ENCODE measurements at regions not wholly inside any gene's neighbourhood (a gene's known extent, or its start where the extent isn't known, plus 50 kb on each side); places are given as distances from the start of the nearest gene placed in this dataset.
"Not testable (repeated sequence)": the region's sequence is repeated elsewhere in the genome, so short reads cannot be mapped to it uniquely, and the experiment has no call there.

- TF ChIP-seq CTCF (IDR thresholded peaks at IDR 0.05) = no peak
- no peaks in the 10 kb centered on the region for H3K36me3 ChIP-seq
- DNase-seq = no peak
- H3K4me3 ChIP-seq = no peak overlapping the region
- intact Hi-C loops (cut with DNase I; ENCODE audit: low total_unique reads) = no loop called here
- peaks cover 0 to 13% (median 2%) of the 10 kb centered on the region in 4 donors for H3K4me1 ChIP-seq
- H3K27ac ChIP-seq = no peak overlapping the region
- H3K27me3 ChIP-seq = no peaks in the 10 kb centered on the region
- H3K9me3 ChIP-seq = peaks cover 0 to 4% (median 0%) of the 10 kb centered on the region in 3 donors
Observed at GRCh38 chr18:68176901-68177300, 538.0 kb downstream of the TMX3 start.

- intact Hi-C loops (cut with DNase I; ENCODE audit: low total_unique reads) = no loop called here
- no peak overlapping the region for H3K4me3 ChIP-seq
- no peaks in the 10 kb centered on the region for H3K36me3 ChIP-seq
Observed at GRCh38 chr18:68172842-68173549, 541.9 kb downstream of the TMX3 start.

GRCh38 chr18:68164909-68165308 is 550.0 kb downstream of the TMX3 start:
- DNase-seq = no peak
- Histone ChIP-seq H3K9me3 (no peaks in the 10 kb centered on the region), H3K27me3 (no peaks in the 10 kb centered on the region), H3K4me1 (no peaks in the 10 kb centered on the region), H3K27ac (no peak overlapping the region), H3K36me3 (no peaks in the 10 kb centered on the region), H3K4me3 (no peak overlapping the region)
- no peak for TF ChIP-seq CTCF (IDR thresholded peaks at IDR 0.05)
- intact Hi-C loops (cut with DNase I; ENCODE audit: low total_unique reads) = no loop called here

More at GRCh38 chr18:68172842-68173549, 541.9 kb downstream of the TMX3 start:
- no peaks in the 10 kb centered on the region for H3K27me3 ChIP-seq
- no peak for TF ChIP-seq CTCF (IDR thresholded peaks at IDR 0.05)
- peaks cover 0 to 4% (median 0%) of the 10 kb centered on the region in 3 donors for H3K9me3 ChIP-seq
- no peak overlapping the region for H3K27ac ChIP-seq
- H3K4me1 ChIP-seq = peaks cover 0 to 4% (median 0%) of the 10 kb centered on the region in 4 donors
- DNase-seq = no peak

GRCh38 chr18:68153821-68154220 is 561.1 kb downstream of the TMX3 start:
- H3K36me3 ChIP-seq; intact Hi-C loops (cut with DNase I; ENCODE audit: low total_unique reads); H3K4me3 ChIP-seq; DNase-seq; H3K9me3 ChIP-seq; H3K27ac ChIP-seq; H3K27me3 ChIP-seq: not testable (repeated sequence)
- H3K4me1 ChIP-seq = peaks cover 0 to 10% (median 0%) of the 10 kb centered on the region in 4 donors

- Histone ChIP-seq H3K4me1 (no peaks in the 10 kb centered on the region), H3K9me3 (no peaks in the 10 kb centered on the region), H3K27me3 (no peaks in the 10 kb centered on the region), H3K27ac (no peak overlapping the region), H3K36me3 (no peaks in the 10 kb centered on the region), H3K4me3 (no peak overlapping the region)
- TF ChIP-seq CTCF (IDR thresholded peaks at IDR 0.05) = no peak
- intact Hi-C loops (cut with DNase I; ENCODE audit: low total_unique reads) = no loop called here
- no peak for DNase-seq
Observed at GRCh38 chr18:68152770-68153169, 562.1 kb downstream of the TMX3 start.

- intact Hi-C loops (cut with DNase I; ENCODE audit: low total_unique reads) = no loop called here
- no peaks in the 10 kb centered on the region for H3K9me3 ChIP-seq
- no peak for DNase-seq
- no peaks in the 10 kb centered on the region for H3K27me3 ChIP-seq
- H3K4me3 ChIP-seq = no peak overlapping the region
- no peak overlapping the region for H3K27ac ChIP-seq
- no peak for TF ChIP-seq CTCF (IDR thresholded peaks at IDR 0.05)
- no peaks in the 10 kb centered on the region for H3K36me3 ChIP-seq
- H3K4me1 ChIP-seq = no peaks in the 10 kb centered on the region
Observed at GRCh38 chr18:68150961-68151360, 563.9 kb downstream of the TMX3 start.
